ENCODE measurements at regions not wholly inside any gene's neighbourhood (a gene's known extent, or its start where the extent isn't known, plus 50 kb on each side); places are given as distances from the start of the nearest gene placed in this dataset.

- Mint-ChIP-seq H3K4me1 (ENCODE audit: unreplicated experiment) (no peaks in the 10 kb centered on the region), H3K9me3 (ENCODE audit: unreplicated experiment) (no peaks in the 10 kb centered on the region), H3K27ac (ENCODE audit: unreplicated experiment) (no peak overlapping the region), H3K36me3 (ENCODE audit: unreplicated experiment) (no peaks in the 10 kb centered on the region), H3K27me3 (ENCODE audit: unreplicated experiment) (peaks cover 42% of the 10 kb centered on the region), H3K4me3 (ENCODE audit: unreplicated experiment) (no peak overlapping the region)
- DNase-seq (ENCODE audit: extremely low spot score, unreplicated experiment), result no peak
- no peak for TF ChIP-seq CTCF (IDR thresholded peaks at IDR 0.05)
Measured at GRCh38 chr3:159593927-159594605, 394.6 kb upstream of the IL12A start.

- DNase-seq (ENCODE audit: extremely low spot score, unreplicated experiment), result no peak
- Mint-ChIP-seq H3K9me3 (ENCODE audit: unreplicated experiment) (peaks cover 11% of the 10 kb centered on the region), H3K4me1 (ENCODE audit: unreplicated experiment) (no peaks in the 10 kb centered on the region), H3K27me3 (ENCODE audit: unreplicated experiment) (peaks cover 13% of the 10 kb centered on the region), H3K4me3 (ENCODE audit: unreplicated experiment) (no peak overlapping the region), H3K36me3 (ENCODE audit: unreplicated experiment) (no peaks in the 10 kb centered on the region), H3K27ac (ENCODE audit: unreplicated experiment) (no peak overlapping the region)
- TF ChIP-seq CTCF (IDR thresholded peaks at IDR 0.05), result no peak
Measured at GRCh38 chr3:159600291-159600690, 388.3 kb upstream of the IL12A start.

- Mint-ChIP-seq H3K4me1 (ENCODE audit: unreplicated experiment) (no peaks in the 10 kb centered on the region), H3K27ac (ENCODE audit: unreplicated experiment) (no peak overlapping the region), H3K36me3 (ENCODE audit: unreplicated experiment) (no peaks in the 10 kb centered on the region), H3K27me3 (ENCODE audit: unreplicated experiment) (no peaks in the 10 kb centered on the region), H3K4me3 (ENCODE audit: unreplicated experiment) (no peak overlapping the region), H3K9me3 (ENCODE audit: unreplicated experiment) (peaks cover 11% of the 10 kb centered on the region)
- TF ChIP-seq CTCF (IDR thresholded peaks at IDR 0.05), result no peak
- no peak for DNase-seq (ENCODE audit: extremely low spot score, unreplicated experiment)
Measured at GRCh38 chr3:159604151-159604581, 384.5 kb upstream of the IL12A start.

DNA sequence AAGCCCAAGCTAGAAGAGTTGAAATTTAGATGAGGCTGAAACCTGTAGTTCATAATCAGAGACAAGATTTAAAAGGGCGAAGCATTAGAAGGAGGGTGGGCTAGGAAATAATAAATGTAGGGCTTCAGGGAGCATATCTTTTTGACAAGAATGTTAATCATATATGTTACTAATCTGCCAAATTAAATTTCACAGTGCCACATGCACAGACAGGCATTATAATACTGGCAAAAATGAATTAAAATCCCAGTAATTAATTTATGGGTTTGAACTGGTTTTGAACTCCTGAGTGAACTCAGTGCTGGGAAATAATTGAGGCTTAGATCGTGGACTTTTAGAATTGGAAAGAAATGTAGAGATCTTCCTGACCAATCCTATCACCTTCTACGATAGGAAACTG lies 383.5 kb upstream of the IL12A start:
- H3K27ac Mint-ChIP-seq (ENCODE audit: unreplicated experiment), result no peak overlapping the region
- H3K27me3 Mint-ChIP-seq (ENCODE audit: unreplicated experiment), result no peaks in the 10 kb centered on the region
- H3K4me1 Mint-ChIP-seq (ENCODE audit: unreplicated experiment), result no peaks in the 10 kb centered on the region
- TF ChIP-seq CTCF (IDR thresholded peaks at IDR 0.05), result no peak
- H3K4me3 Mint-ChIP-seq (ENCODE audit: unreplicated experiment), result no peak overlapping the region
- peaks cover 2% of the 10 kb centered on the region for H3K9me3 Mint-ChIP-seq (ENCODE audit: unreplicated experiment)
- DNase-seq (ENCODE audit: extremely low spot score, unreplicated experiment), result no peak
- H3K36me3 Mint-ChIP-seq (ENCODE audit: unreplicated experiment), result no peaks in the 10 kb centered on the region

GRCh38 chr3:159605776-159606175 lies 382.9 kb upstream of the IL12A start:
- Mint-ChIP-seq H3K27me3 (ENCODE audit: unreplicated experiment) (no peaks in the 10 kb centered on the region), H3K36me3 (ENCODE audit: unreplicated experiment) (no peaks in the 10 kb centered on the region), H3K4me3 (ENCODE audit: unreplicated experiment) (no peak overlapping the region), H3K27ac (ENCODE audit: unreplicated experiment) (no peak overlapping the region), H3K9me3 (ENCODE audit: unreplicated experiment) (no peaks in the 10 kb centered on the region), H3K4me1 (ENCODE audit: unreplicated experiment) (no peaks in the 10 kb centered on the region)
- TF ChIP-seq CTCF (IDR thresholded peaks at IDR 0.05), result no peak
- DNase-seq (ENCODE audit: extremely low spot score, unreplicated experiment), result no peak
